ENCODE measurements at regions not wholly inside any gene's neighbourhood (a gene's known extent, or its start where the extent isn't known, plus 50 kb on each side); places are given as distances from the start of the nearest gene placed in this dataset.

- no peaks in the 10 kb centered on the region for H3K79me2 ChIP-seq (ENCODE audit: control insufficient read depth, insufficient read depth, low read length)
- no peak overlapping the region for H3K4me3 ChIP-seq
- 53% methylated on average over 4 of the region's 4 CpGs for WGBS (ENCODE audit: insufficient coverage, low coverage, missing lambda C conversion rate)
- in situ Hi-C loops (cut with MboI) (no loop called here), intact Hi-C loops (cut with micrococcal nuclease) (no loop called here)
- no peak for DNase-seq (ENCODE audit: extremely low read depth in 1 of 4, low spot score in 3 of 4)
- TF ChIP-seq DNMT1 (IDR thresholded peaks at IDR 0.05): no peak
- 0 out of 4 replicates have a peak, but pooled peaks of 1 of the 2 experiments have one; percentile 15 for TF ChIP-seq RCOR1 (IDR thresholded peaks at IDR 0.05; ENCODE audit: borderline replicate concordance in 1 of 2, low read depth in 2 of 2, low read length in 2 of 2)
- peak; percentile 83 for TF ChIP-seq BCOR (IDR thresholded peaks at IDR 0.05)
- peak; percentile 82 for TF ChIP-seq ADNP (tag; IDR thresholded peaks at IDR 0.05)
- TF ChIP-seq KDM1A (IDR thresholded peaks at IDR 0.05): peak; percentile 32 to 53; a peak in 2 of 4 replicates
- peak; percentile 91 for TF ChIP-seq RBM25 (IDR thresholded peaks at IDR 0.05; ENCODE audit: low read depth, low read length, severe bottlenecking)
- no peak for TF ChIP-seq NFE2 (IDR thresholded peaks at IDR 0.05; ENCODE audit: low read depth)
- H3K4me1 ChIP-seq (replicated peaks in 1 of 2; ENCODE audit: control insufficient read depth in 2 of 2, insufficient read depth in 2 of 2, low read length in 2 of 2): peaks cover 3 to 5% of the 10 kb centered on the region in 2 experiments; a peak in 3 of 5 replicates
- BruUV-seq (replicated peaks): no TSS peak
- no peaks in the 10 kb centered on the region for H4K20me1 ChIP-seq (replicated peaks; ENCODE audit: control insufficient read depth, insufficient read depth, low read length)
- H3K27me3 ChIP-seq (ENCODE audit: control insufficient read depth in 2 of 2, insufficient read depth in 2 of 2, low read length in 2 of 2): peaks cover 0 to 6% of the 10 kb centered on the region in 2 experiments; a peak in 1 of 5 replicates
- H2AFZ ChIP-seq (ENCODE audit: low read depth, low read length): no peak overlapping the region
- ATAC-seq: no peak
- CTCF ChIA-PET (ENCODE audit: low intra/inter-chr PET ratio): no interaction called here
- no peaks in the 10 kb centered on the region for H3K36me3 ChIP-seq (ENCODE audit: control insufficient read depth, insufficient read depth, low read length)
- H3K9me3 ChIP-seq (replicated peaks; ENCODE audit: control insufficient read depth, insufficient read depth, low read depth, low read length): no peaks in the 10 kb centered on the region
- H3K9ac ChIP-seq (ENCODE audit: insufficient read depth in 1 of 2, low read depth in 2 of 2, low read length in 2 of 2): no peak overlapping the region
- POLR2A ChIA-PET: no interaction called here
- H3K4me2 ChIP-seq (ENCODE audit: insufficient read depth, low read length): no peak overlapping the region
- no peaks in the 10 kb centered on the region for H3K9me1 ChIP-seq (ENCODE audit: control insufficient read depth, insufficient read depth, low read length)
- no peak overlapping the region for H3K27ac ChIP-seq (ENCODE audit: extremely low read depth, low read depth, low read length)
- FAIRE-seq: no peak
Observed at GRCh38 chr15:66960519-66960918, 104.9 kb upstream of the SMAD3 start.

GRCh38 chr15:66961407-66961884, 104.0 kb upstream of the SMAD3 start:
- Histone ChIP-seq H3K4me2 (ENCODE audit: insufficient read depth, low read length) (no peak overlapping the region), H3K36me3 (ENCODE audit: control insufficient read depth, insufficient read depth, low read length) (no peaks in the 10 kb centered on the region), H2AFZ (ENCODE audit: low read depth, low read length) (peak overlapping the region; percentile 51), H3K9me3 (replicated peaks; ENCODE audit: control insufficient read depth, insufficient read depth, low read depth, low read length) (no peaks in the 10 kb centered on the region), H3K4me1 (replicated peaks in 1 of 2; ENCODE audit: control insufficient read depth in 2 of 2, insufficient read depth in 2 of 2, low read length in 2 of 2) (peaks cover 3 to 5% of the 10 kb centered on the region in 2 experiments; a peak in 3 of 5 replicates), H3K9me1 (ENCODE audit: control insufficient read depth, insufficient read depth, low read length) (no peaks in the 10 kb centered on the region), H3K9ac (ENCODE audit: insufficient read depth in 1 of 2, low read depth in 2 of 2, low read length in 2 of 2) (no peak overlapping the region), H3K27me3 (ENCODE audit: control insufficient read depth in 2 of 2, insufficient read depth in 2 of 2, low read length in 2 of 2) (peaks cover 0 to 6% of the 10 kb centered on the region in 2 experiments; a peak in 1 of 5 replicates), H3K79me2 (ENCODE audit: control insufficient read depth, insufficient read depth, low read length) (no peaks in the 10 kb centered on the region), H3K27ac (ENCODE audit: extremely low read depth, low read depth, low read length) (no peak overlapping the region), H3K4me3 (no peak overlapping the region), H4K20me1 (replicated peaks; ENCODE audit: control insufficient read depth, insufficient read depth, low read length) (no peaks in the 10 kb centered on the region)
- ChIA-PET CTCF (ENCODE audit: low intra/inter-chr PET ratio) (no interaction called here), POLR2A (interaction anchor here (0.6 to 1.5 kb wide), 2 partner anchors 19 to 214 kb away, joined by 3 read pairs; no protein-coding TSS in a partner anchor)
- in situ Hi-C loops (cut with MboI) (no loop called here), intact Hi-C loops (cut with micrococcal nuclease) (no loop called here)
- peak; percentile 57 for ATAC-seq
- DNase-seq (ENCODE audit: extremely low read depth in 1 of 4, low spot score in 3 of 4): peak in 1 of 4 experiments; percentile 16
- no TSS peak for BruUV-seq (replicated peaks)
- 13% methylated on average over 5 of the region's 5 CpGs for WGBS (ENCODE audit: insufficient coverage, low coverage, missing lambda C conversion rate)
- peak; percentile 44 for FAIRE-seq
- TF ChIP-seq EP400 (IDR thresholded peaks at IDR 0.05): 0 out of 2 replicates have a peak, but pooled peaks have one; percentile 29
- peak in 1 of 2 experiments; percentile 37; a peak in 1 of 4 replicates for TF ChIP-seq RCOR1 (IDR thresholded peaks at IDR 0.05; ENCODE audit: borderline replicate concordance in 1 of 2, low read depth in 2 of 2, low read length in 2 of 2)
- TF ChIP-seq BHLHE40 (IDR thresholded peaks at IDR 0.05; ENCODE audit: low read length): peak; percentile 66
- no peak for TF ChIP-seq E2F5 (CRISPR knock-in tag; IDR thresholded peaks at IDR 0.05)
- TF ChIP-seq ZBTB17 (CRISPR knock-in tag; IDR thresholded peaks at IDR 0.05): no peak
- peak; percentile 64; the same call in 1 of the 2 replicates for TF ChIP-seq BCOR (IDR thresholded peaks at IDR 0.05)
- TF ChIP-seq TARDBP (IDR thresholded peaks at IDR 0.05): 0 out of 2 replicates have a peak, but pooled peaks have one; percentile 37
